ENCODE measurements at regions not wholly inside any gene's neighbourhood (a gene's known extent, or its start where the extent isn't known, plus 50 kb on each side); places are given as distances from the start of the nearest gene placed in this dataset.

DNA sequence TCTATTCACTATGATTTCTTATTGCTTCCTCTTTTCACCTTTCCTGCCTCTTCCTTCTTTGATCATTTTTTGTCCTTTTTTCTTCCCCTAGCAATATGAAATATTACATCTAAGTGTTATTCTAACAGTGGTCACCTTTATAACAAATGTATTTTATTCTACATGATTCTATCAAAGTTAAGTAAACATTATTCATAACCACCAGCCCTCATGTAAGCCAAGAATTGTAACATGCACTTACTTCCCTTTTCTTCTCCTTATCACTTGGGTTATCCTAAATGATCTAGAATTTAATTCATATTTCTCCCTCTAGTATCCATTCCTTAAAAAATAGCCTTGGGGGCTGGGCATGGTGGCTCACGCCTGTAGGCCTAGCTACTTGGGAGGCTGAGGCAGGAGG, 88.3 kb upstream of the SLC22A23 start:
- Histone ChIP-seq H3K79me2 (no peaks in the 10 kb centered on the region), H3K4me2 (ENCODE audit: low read length) (no peak overlapping the region), H3K27me3 (ENCODE audit: control insufficient read depth, insufficient read depth, low read length) (no peaks in the 10 kb centered on the region), H3K9ac (no peak overlapping the region), H3K4me1 (no peaks in the 10 kb centered on the region), H3K9me3 (ENCODE audit: control insufficient read depth, low read length) (no peaks in the 10 kb centered on the region), H2AFZ (no peak overlapping the region), H3K4me3 (ENCODE audit: low read depth, low read length) (no peak overlapping the region), H3K27ac (no peak overlapping the region), H3K36me3 (ENCODE audit: control insufficient read depth, insufficient read depth, low read length) (no peaks in the 10 kb centered on the region)
- TF ChIP-seq, protein P1, sequence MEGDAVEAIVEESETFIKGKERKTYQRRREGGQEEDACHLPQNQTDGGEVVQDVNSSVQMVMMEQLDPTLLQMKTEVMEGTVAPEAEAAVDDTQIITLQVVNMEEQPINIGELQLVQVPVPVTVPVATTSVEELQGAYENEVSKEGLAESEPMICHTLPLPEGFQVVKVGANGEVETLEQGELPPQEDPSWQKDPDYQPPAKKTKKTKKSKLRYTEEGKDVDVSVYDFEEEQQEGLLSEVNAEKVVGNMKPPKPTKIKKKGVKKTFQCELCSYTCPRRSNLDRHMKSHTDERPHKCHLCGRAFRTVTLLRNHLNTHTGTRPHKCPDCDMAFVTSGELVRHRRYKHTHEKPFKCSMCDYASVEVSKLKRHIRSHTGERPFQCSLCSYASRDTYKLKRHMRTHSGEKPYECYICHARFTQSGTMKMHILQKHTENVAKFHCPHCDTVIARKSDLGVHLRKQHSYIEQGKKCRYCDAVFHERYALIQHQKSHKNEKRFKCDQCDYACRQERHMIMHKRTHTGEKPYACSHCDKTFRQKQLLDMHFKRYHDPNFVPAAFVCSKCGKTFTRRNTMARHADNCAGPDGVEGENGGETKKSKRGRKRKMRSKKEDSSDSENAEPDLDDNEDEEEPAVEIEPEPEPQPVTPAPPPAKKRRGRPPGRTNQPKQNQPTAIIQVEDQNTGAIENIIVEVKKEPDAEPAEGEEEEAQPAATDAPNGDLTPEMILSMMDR (IDR thresholded peaks at IDR 0.05), result no peak

DNA sequence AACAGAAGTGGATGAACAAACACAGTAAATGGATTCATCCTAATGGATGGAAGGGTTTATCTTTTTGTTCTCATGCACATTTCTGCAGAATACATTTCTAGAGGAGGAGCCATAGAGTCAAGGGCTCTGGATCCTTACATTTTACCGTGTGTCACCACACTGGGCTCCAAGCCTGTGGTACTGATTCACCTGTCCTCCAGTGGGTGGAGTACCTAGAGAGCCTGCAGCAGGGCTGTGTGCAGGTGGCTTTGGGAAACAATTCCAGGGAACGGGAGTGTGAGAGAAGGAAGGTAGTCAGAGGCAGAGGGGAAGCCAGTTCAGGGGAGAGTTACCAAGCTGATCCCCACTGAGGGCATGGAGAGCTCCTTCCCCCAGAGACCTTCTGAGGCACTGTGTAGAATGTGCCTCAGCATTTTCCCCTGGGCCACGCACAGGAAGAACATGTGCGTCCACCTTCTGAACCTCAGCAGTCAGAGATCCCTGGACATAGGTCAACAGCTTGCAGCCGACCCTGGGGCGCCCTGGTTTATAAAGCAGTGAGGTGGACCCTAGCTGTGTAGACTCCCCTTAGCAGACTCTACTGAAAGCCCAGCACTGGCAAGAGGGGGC, 85.3 kb upstream of the SLC22A23 start:
- H3K9me3 ChIP-seq (ENCODE audit: control insufficient read depth, low read length), result no peaks in the 10 kb centered on the region
- no peak overlapping the region for H3K9ac ChIP-seq
- no peaks in the 10 kb centered on the region for H3K79me2 ChIP-seq
- H2AFZ ChIP-seq, result no peak overlapping the region
- no peaks in the 10 kb centered on the region for H3K27me3 ChIP-seq (ENCODE audit: control insufficient read depth, insufficient read depth, low read length)
- no peaks in the 10 kb centered on the region for H3K36me3 ChIP-seq (ENCODE audit: control insufficient read depth, insufficient read depth, low read length)
- no peaks in the 10 kb centered on the region for H3K4me1 ChIP-seq
- H3K4me2 ChIP-seq (ENCODE audit: low read length), result no peak overlapping the region
- no peak overlapping the region for H3K27ac ChIP-seq
- no peak overlapping the region for H3K4me3 ChIP-seq (ENCODE audit: low read depth, low read length)
- TF ChIP-seq, protein P1 (IDR thresholded peaks at IDR 0.05), result no peak

DNA sequence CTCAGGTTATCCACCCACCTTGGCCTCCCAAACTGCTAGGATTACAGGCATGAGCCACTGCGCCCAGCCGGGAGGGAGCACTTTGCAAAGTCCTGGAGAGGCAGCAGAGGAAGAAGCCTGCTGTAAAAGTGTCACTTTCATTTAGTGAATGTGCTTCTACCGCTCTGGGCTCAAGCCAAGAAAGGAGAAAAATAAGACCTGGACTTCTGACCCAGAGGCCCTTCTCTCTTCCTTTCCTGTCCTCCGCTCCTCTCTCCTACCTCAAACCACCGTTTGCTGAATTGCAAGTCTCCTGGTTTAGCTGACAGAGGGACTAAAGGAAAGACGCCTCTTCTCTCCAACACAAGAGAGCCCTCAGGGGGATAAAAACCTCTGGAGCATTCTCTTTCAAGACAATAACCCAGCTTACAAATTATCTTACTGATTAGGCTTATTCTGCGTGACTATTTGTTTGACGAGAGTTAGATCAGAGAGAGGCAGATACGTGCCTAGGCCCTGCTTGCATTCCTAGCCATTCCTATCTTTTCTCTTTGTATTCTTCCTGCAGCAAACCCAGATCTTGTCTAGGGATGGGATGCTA, 84.2 kb upstream of the SLC22A23 start:
- TF ChIP-seq, protein P1 (IDR thresholded peaks at IDR 0.05), result no peak

DNA sequence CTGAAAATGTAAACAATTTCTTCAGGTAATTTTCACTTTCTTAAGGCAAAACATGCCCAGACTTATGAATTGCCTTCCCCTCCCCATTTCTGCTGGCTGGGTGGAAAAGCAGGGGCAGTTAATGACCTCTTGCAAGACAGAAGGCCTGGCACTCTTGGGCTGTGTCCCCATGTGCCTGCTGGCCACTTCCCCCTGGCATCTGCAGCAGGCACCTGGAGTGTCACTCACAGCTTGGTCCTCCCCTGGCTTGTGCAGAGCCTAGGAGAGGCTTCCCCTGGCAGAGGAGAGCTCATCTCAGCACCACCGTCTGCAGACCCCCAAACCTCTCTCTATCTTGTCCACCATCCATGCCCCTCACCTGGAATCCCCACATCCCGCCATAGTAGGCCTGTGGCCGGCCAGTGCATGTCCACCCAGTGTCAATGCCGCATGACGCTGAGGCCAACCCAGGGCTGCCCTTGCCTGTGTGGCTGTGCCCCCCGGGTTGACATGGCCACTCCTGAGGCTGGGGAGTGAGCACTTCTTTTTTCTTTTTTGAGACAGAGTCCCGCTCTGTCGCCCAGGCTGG, 83.5 kb upstream of the SLC22A23 start:
- no peak overlapping the region for H2AFZ ChIP-seq
- no peaks in the 10 kb centered on the region for H3K9me3 ChIP-seq (ENCODE audit: control insufficient read depth, low read length)
- no peak overlapping the region for H3K4me2 ChIP-seq (ENCODE audit: low read length)
- H3K4me3 ChIP-seq (ENCODE audit: low read depth, low read length), result no peak overlapping the region
- H3K27ac ChIP-seq, result no peak overlapping the region
- no peaks in the 10 kb centered on the region for H3K36me3 ChIP-seq (ENCODE audit: control insufficient read depth, insufficient read depth, low read length)
- TF ChIP-seq, protein P1 (IDR thresholded peaks at IDR 0.05), result no peak
- no peaks in the 10 kb centered on the region for H3K27me3 ChIP-seq (ENCODE audit: control insufficient read depth, insufficient read depth, low read length)
- no peaks in the 10 kb centered on the region for H3K79me2 ChIP-seq
- no peak overlapping the region for H3K9ac ChIP-seq
- H3K4me1 ChIP-seq, result no peaks in the 10 kb centered on the region

More for the DNA sequence above, 84.2 kb upstream of the SLC22A23 start:
- Histone ChIP-seq H3K36me3 (ENCODE audit: control insufficient read depth, insufficient read depth, low read length) (no peaks in the 10 kb centered on the region), H3K79me2 (no peaks in the 10 kb centered on the region), H2AFZ (no peak overlapping the region), H3K4me3 (ENCODE audit: low read depth, low read length) (no peak overlapping the region), H3K27ac (no peak overlapping the region), H3K9me3 (ENCODE audit: control insufficient read depth, low read length) (no peaks in the 10 kb centered on the region), H3K9ac (no peak overlapping the region), H3K4me2 (ENCODE audit: low read length) (no peak overlapping the region), H3K27me3 (ENCODE audit: control insufficient read depth, insufficient read depth, low read length) (no peaks in the 10 kb centered on the region), H3K4me1 (no peaks in the 10 kb centered on the region)

DNA sequence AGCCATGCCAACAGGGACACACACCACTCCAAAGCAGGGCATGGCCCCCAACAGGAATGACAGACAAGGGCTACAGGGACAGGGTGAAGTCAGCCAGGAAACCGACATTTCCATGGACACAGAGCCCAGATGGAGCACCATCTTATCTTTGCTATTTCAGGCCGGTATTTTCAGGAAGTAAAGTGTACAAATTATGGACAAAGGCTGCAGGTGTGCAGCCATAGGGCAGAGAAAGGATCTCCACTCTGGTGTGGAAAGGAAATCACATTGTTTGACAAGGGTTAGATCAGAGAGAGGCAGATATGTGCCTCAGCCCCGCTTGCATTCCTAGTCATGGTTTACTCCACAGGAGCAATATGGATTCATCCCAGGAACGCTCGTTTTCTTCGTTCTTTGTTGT, 81.7 kb upstream of the SLC22A23 start:
- no peak overlapping the region for H3K27ac ChIP-seq
- no peaks in the 10 kb centered on the region for H3K4me1 ChIP-seq
- no peaks in the 10 kb centered on the region for H3K27me3 ChIP-seq (ENCODE audit: control insufficient read depth, insufficient read depth, low read length)
- H3K79me2 ChIP-seq, result no peaks in the 10 kb centered on the region
- no peaks in the 10 kb centered on the region for H3K36me3 ChIP-seq (ENCODE audit: control insufficient read depth, insufficient read depth, low read length)
- no peak overlapping the region for H3K9ac ChIP-seq
- no peak overlapping the region for H2AFZ ChIP-seq
- H3K4me2 ChIP-seq (ENCODE audit: low read length), result no peak overlapping the region
- H3K4me3 ChIP-seq (ENCODE audit: low read depth, low read length), result no peak overlapping the region
- TF ChIP-seq, protein P1 (IDR thresholded peaks at IDR 0.05), result no peak
- H3K9me3 ChIP-seq (ENCODE audit: control insufficient read depth, low read length), result no peaks in the 10 kb centered on the region

Data from parathyroid adenoma (tissue), 2 donors.